Thymus (tissue), 11 donors: ENCODE measurements at regions not wholly inside any gene's neighbourhood (a gene's known extent, or its start where the extent isn't known, plus 50 kb on each side); places are given as distances from the start of the nearest gene placed in this dataset.

Source experiments
- DNase-seq, 9 donors: peaks; one replicate each; pipeline ENCODE4 v3.0.0-alpha.2; 2013; ENCODE audit warnings: low spot score in 9 of 9, low read depth in 6 of 9, missing footprints in 1 of 9
- H3K27ac ChIP-seq, 2 donors: one replicate each; pipeline ENCODE4 v1.5.1; 2013; ENCODE audit warnings: control low read depth in 1 of 2, low read depth in 1 of 2, low read length in 1 of 2, mild to moderate bottlenecking in 1 of 2, moderate library complexity in 1 of 2
- H3K27me3 ChIP-seq, 2 donors: one replicate each; pipeline ENCODE4 v1.5.1; 2013; ENCODE audit warnings: low read length in 1 of 2; ENCODE audit not compliant: control insufficient read depth in 2 of 2, insufficient read depth in 1 of 2
- H3K36me3 ChIP-seq, 2 donors: one replicate each; pipeline ENCODE4 v1.5.1; 2013; ENCODE audit warnings: low read length in 1 of 2, mild to moderate bottlenecking in 1 of 2, moderate library complexity in 1 of 2; ENCODE audit not compliant: control insufficient read depth in 2 of 2, insufficient read depth in 2 of 2
- H3K4me1 ChIP-seq, 2 donors: one replicate each; pipeline ENCODE4 v1.5.1; 2013; ENCODE audit warnings: low read length in 2 of 2; ENCODE audit not compliant: control insufficient read depth in 2 of 2, insufficient read depth in 2 of 2
- H3K4me3 ChIP-seq, 2 donors: one replicate each; pipeline ENCODE4 v1.5.1; 2013; ENCODE audit warnings: low read length in 2 of 2, control low read depth in 1 of 2, mild to moderate bottlenecking in 1 of 2
- H3K9me3 ChIP-seq, 2 donors: one replicate each; pipeline ENCODE4 v1.5.1; 2013; ENCODE audit warnings: low read length in 1 of 2, mild to moderate bottlenecking in 1 of 2; ENCODE audit not compliant: control insufficient read depth in 2 of 2, insufficient read depth in 1 of 2
- WGBS: extraction: QIAGEN DNeasy Blood & Tissue Kit; methylation state at CpG from one replicate; pipeline ENCODE4 v1.1.7; 2013; 5-methylcytosine and 5-hydroxymethylcytosine counted together
- donor health status: healthy.

GRCh38 chr1:19547814-19548213, 62.5 kb upstream of the CAPZB start:
- DNase-seq, result no peak
- no peak overlapping the region for H3K4me3 ChIP-seq
- 96% methylated on average over 1 of the region's 1 CpG for WGBS

GRCh38 chr1:19536519-19536918, 51.2 kb upstream of the CAPZB start:
- Histone ChIP-seq H3K36me3 (no peaks in the 10 kb centered on the region), H3K27me3 (no peaks in the 10 kb centered on the region), H3K9me3 (peaks cover 2 to 13% of the 10 kb centered on the region in 2 donors), H3K27ac (no peak overlapping the region), H3K4me1 (no peaks in the 10 kb centered on the region), H3K4me3 (no peak overlapping the region)
- WGBS, result 96% methylated on average over 6 of the region's 6 CpGs
- no peak for DNase-seq

More at GRCh38 chr1:19547814-19548213, 62.5 kb upstream of the CAPZB start:
- Histone ChIP-seq H3K9me3 (peaks cover 0 to 11% of the 10 kb centered on the region in 2 donors), H3K27me3 (no peaks in the 10 kb centered on the region), H3K4me1 (no peaks in the 10 kb centered on the region), H3K27ac (no peak overlapping the region), H3K36me3 (no peaks in the 10 kb centered on the region)

- no peak overlapping the region for H3K27ac ChIP-seq
- H3K9me3 ChIP-seq, result peaks cover 2 to 13% of the 10 kb centered on the region in 2 donors
- DNase-seq, result no peak
- no peak overlapping the region for H3K4me3 ChIP-seq
- H3K4me1 ChIP-seq, result no peaks in the 10 kb centered on the region
- WGBS, result 95% methylated on average over 3 of the region's 3 CpGs
- no peaks in the 10 kb centered on the region for H3K36me3 ChIP-seq
- H3K27me3 ChIP-seq, result no peaks in the 10 kb centered on the region
Measured at GRCh38 chr1:19535214-19535613, 49.9 kb upstream of the CAPZB start.
